ENCODE measurements at regions not wholly inside any gene's neighbourhood (a gene's known extent, or its start where the extent isn't known, plus 50 kb on each side); places are given as distances from the start of the nearest gene placed in this dataset.
A peak's percentile ranks its signal among the peaks of the same experiment; 100 is the strongest.

- Histone ChIP-seq H3K4me3 (no peak overlapping the region), H3K4me1 (replicated peaks in 1 of 2) (peaks cover 0 to 4% of the 10 kb centered on the region in 2 donors), H3K9me3 (replicated peaks in 1 of 3) (no peaks in the 10 kb centered on the region), H3K27me3 (peaks cover 3% of the 10 kb centered on the region), H3K27ac (no peak overlapping the region), H3K36me3 (replicated peaks in 1 of 2) (no peaks in the 10 kb centered on the region)
- 48 to 60% (median 55%) methylated on average over 3 of the region's 3 CpGs for WGBS, 4 donors
- intact Hi-C loops (cut with DNase I): no loop called here
- no peak for DNase-seq
- TF ChIP-seq POLR2A (IDR thresholded peaks at IDR 0.05) (no peak), CTCF (IDR thresholded peaks at IDR 0.05) (no peak)
These were observed 74.4 kb upstream of the TMEM132E start for GRCh38 chr17:34504814-34505484.

- DNase-seq: peak in 6 of 7 donors; percentile 31 to 68 (median 44)
- Histone ChIP-seq H3K27ac (no peak overlapping the region), H3K4me1 (replicated peaks in 1 of 2) (peaks cover 0 to 4% of the 10 kb centered on the region in 2 donors), H3K27me3 (peaks cover 3% of the 10 kb centered on the region), H3K9me3 (replicated peaks in 1 of 3) (no peaks in the 10 kb centered on the region), H3K36me3 (replicated peaks in 1 of 2) (no peaks in the 10 kb centered on the region), H3K4me3 (no peak overlapping the region)
- TF ChIP-seq POLR2A (IDR thresholded peaks at IDR 0.05) (no peak), CTCF (IDR thresholded peaks at IDR 0.05) (no peak)
- intact Hi-C loops (cut with DNase I): no loop called here
- 43 to 57% (median 55%) methylated on average over 9 to 10 of the region's 10 CpGs for WGBS, 4 donors
These were observed 75.7 kb upstream of the TMEM132E start for GRCh38 chr17:34503528-34504195.

GRCh38 chr17:34502426-34502825 lies 77.0 kb upstream of the TMEM132E start:
- 18 to 40% (median 32%) methylated on average over 4 of the region's 4 CpGs for WGBS, 4 donors
- Histone ChIP-seq H3K27ac (no peak overlapping the region), H3K27me3 (peaks cover 3% of the 10 kb centered on the region), H3K4me1 (replicated peaks in 1 of 2) (peaks cover 0 to 4% of the 10 kb centered on the region in 2 donors), H3K4me3 (no peak overlapping the region), H3K9me3 (replicated peaks in 1 of 3) (no peaks in the 10 kb centered on the region), H3K36me3 (replicated peaks in 1 of 2) (no peaks in the 10 kb centered on the region)
- peak in 3 of 7 donors; percentile 14 to 54 (median 20) for DNase-seq
- intact Hi-C loops (cut with DNase I): no loop called here
- TF ChIP-seq POLR2A (IDR thresholded peaks at IDR 0.05): no peak

- no peak overlapping the region for H3K27ac ChIP-seq
- no peak for DNase-seq
- no peaks in the 10 kb centered on the region for H3K36me3 ChIP-seq (replicated peaks in 1 of 2)
- TF ChIP-seq CTCF (IDR thresholded peaks at IDR 0.05) (no peak), POLR2A (IDR thresholded peaks at IDR 0.05) (no peak)
- H3K27me3 ChIP-seq: peaks cover 3% of the 10 kb centered on the region
- no peak overlapping the region for H3K4me3 ChIP-seq
- intact Hi-C loops (cut with DNase I): no loop called here
- peaks cover 0 to 4% of the 10 kb centered on the region in 2 donors for H3K4me1 ChIP-seq (replicated peaks in 1 of 2)
- H3K9me3 ChIP-seq (replicated peaks in 1 of 3): no peaks in the 10 kb centered on the region
- 0 to 2% (median 0%) methylated on average over 1 of the region's 1 CpG for WGBS, 4 donors
These were observed 79.8 kb upstream of the TMEM132E start for GRCh38 chr17:34499576-34499975.
